SK-N-SH (cell line): ENCODE measurements at regions not wholly inside any gene's neighbourhood (a gene's known extent, or its start where the extent isn't known, plus 50 kb on each side); places are given as distances from the start of the nearest gene placed in this dataset.

ENCODE experiments used
- EP300 ChIP-seq, 2 experiments: IDR thresholded peaks; 2 replicates each; pipeline versions ENCODE4 v1.4.0 to v1.6.1; 2012; ENCODE audit warnings: borderline replicate concordance in 1 of 2, low read depth in 1 of 2, low read length in 1 of 2
- FOXM1 ChIP-seq: IDR thresholded peaks from 2 replicates; pipeline ENCODE4 v1.4.0; 2012; ENCODE audit warnings: low read depth, mild to moderate bottlenecking
- JUND ChIP-seq: IDR thresholded peaks from 2 replicates; pipeline ENCODE4 v1.4.0; 2012
- POLR2AphosphoS5 ChIP-seq: IDR thresholded peaks from 2 replicates; pipeline ENCODE4 v1.6.1; 2012; ENCODE audit warnings: low read depth, low read length
- RFX5 ChIP-seq: IDR thresholded peaks from 2 replicates; pipeline ENCODE4 v1.6.1; 2012; ENCODE audit warnings: mild to moderate bottlenecking, improper control_type of control experiment, low read length
- TAF1 ChIP-seq: IDR thresholded peaks from 2 replicates; pipeline ENCODE4 v1.6.1; 2012; ENCODE audit warnings: low read depth, mild to moderate bottlenecking, low read length, moderate library complexity, borderline replicate concordance
- YY1 ChIP-seq: IDR thresholded peaks from 2 replicates; pipeline ENCODE4 v1.4.0; 2012; ENCODE audit warnings: low read depth, mild to moderate bottlenecking
- TF ChIP-seq, protein P1 (sequence below): fragments of 200-600 bp; sonication (generic); IDR thresholded peaks from 2 replicates; pipeline ENCODE4 v1.6.1; 2017; ENCODE audit warnings: antibody characterized with exemption, mild to moderate bottlenecking, moderate library complexity
- TF ChIP-seq, protein P2 (sequence below): IDR thresholded peaks from 2 replicates; pipeline ENCODE4 v1.4.0; 2012; ENCODE audit warnings: low read depth, borderline replicate concordance
- TF ChIP-seq, protein P3 (sequence below): IDR thresholded peaks from 2 replicates; pipeline ENCODE4 v1.6.1; 2012; ENCODE audit warnings: mild to moderate bottlenecking, low read depth, low read length, moderate library complexity

DNA sequence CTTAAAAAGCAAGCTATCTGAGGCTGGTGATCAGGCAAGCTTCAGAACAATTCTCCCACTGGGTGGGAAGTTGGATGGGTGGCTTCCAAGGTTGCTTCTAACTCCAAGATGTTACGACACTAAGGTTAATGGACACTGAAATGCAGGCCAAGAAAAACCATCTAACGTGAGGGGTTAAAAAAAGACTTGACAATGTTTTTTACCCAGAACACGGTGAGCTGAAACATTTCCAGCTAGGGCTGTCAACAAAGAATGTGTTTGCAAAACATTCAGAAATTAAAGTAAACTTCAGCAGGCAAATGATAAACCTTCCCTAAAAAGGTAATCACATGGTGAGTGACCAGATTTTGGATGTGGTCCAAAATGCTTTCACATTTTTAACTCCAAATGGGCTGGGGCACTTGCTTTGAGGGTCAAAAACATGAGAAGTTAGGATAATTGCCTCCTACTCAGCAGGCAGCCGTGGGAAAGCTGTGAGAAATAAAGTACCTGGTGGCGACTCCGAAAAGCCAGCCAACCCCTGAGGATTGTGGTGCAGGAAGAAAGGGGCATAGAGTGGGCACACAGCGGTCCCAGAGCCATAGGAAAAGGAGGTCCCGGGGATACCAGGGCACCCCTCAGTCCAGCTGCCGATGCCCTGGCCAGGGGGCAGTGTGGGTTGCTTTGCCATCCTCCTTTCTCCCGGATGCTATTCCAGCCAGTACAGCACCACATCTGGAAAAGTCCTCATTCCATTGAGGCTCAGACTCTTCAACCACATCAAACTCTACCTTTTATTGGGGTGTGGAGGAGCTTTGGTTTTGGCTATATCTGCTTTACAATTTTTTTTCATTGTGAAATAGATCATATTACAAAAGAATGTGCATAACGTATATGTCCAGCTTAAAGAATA is 90.0 kb upstream of the ATL2 start:
- no peak for TF ChIP-seq FOXM1
- no peak for TF ChIP-seq JUND
- TF ChIP-seq, protein P1, sequence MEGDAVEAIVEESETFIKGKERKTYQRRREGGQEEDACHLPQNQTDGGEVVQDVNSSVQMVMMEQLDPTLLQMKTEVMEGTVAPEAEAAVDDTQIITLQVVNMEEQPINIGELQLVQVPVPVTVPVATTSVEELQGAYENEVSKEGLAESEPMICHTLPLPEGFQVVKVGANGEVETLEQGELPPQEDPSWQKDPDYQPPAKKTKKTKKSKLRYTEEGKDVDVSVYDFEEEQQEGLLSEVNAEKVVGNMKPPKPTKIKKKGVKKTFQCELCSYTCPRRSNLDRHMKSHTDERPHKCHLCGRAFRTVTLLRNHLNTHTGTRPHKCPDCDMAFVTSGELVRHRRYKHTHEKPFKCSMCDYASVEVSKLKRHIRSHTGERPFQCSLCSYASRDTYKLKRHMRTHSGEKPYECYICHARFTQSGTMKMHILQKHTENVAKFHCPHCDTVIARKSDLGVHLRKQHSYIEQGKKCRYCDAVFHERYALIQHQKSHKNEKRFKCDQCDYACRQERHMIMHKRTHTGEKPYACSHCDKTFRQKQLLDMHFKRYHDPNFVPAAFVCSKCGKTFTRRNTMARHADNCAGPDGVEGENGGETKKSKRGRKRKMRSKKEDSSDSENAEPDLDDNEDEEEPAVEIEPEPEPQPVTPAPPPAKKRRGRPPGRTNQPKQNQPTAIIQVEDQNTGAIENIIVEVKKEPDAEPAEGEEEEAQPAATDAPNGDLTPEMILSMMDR = no peak
- TF ChIP-seq, protein P2, sequence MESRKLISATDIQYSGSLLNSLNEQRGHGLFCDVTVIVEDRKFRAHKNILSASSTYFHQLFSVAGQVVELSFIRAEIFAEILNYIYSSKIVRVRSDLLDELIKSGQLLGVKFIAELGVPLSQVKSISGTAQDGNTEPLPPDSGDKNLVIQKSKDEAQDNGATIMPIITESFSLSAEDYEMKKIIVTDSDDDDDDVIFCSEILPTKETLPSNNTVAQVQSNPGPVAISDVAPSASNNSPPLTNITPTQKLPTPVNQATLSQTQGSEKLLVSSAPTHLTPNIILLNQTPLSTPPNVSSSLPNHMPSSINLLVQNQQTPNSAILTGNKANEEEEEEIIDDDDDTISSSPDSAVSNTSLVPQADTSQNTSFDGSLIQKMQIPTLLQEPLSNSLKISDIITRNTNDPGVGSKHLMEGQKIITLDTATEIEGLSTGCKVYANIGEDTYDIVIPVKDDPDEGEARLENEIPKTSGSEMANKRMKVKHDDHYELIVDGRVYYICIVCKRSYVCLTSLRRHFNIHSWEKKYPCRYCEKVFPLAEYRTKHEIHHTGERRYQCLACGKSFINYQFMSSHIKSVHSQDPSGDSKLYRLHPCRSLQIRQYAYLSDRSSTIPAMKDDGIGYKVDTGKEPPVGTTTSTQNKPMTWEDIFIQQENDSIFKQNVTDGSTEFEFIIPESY = no peak
- TF ChIP-seq, protein P3, sequence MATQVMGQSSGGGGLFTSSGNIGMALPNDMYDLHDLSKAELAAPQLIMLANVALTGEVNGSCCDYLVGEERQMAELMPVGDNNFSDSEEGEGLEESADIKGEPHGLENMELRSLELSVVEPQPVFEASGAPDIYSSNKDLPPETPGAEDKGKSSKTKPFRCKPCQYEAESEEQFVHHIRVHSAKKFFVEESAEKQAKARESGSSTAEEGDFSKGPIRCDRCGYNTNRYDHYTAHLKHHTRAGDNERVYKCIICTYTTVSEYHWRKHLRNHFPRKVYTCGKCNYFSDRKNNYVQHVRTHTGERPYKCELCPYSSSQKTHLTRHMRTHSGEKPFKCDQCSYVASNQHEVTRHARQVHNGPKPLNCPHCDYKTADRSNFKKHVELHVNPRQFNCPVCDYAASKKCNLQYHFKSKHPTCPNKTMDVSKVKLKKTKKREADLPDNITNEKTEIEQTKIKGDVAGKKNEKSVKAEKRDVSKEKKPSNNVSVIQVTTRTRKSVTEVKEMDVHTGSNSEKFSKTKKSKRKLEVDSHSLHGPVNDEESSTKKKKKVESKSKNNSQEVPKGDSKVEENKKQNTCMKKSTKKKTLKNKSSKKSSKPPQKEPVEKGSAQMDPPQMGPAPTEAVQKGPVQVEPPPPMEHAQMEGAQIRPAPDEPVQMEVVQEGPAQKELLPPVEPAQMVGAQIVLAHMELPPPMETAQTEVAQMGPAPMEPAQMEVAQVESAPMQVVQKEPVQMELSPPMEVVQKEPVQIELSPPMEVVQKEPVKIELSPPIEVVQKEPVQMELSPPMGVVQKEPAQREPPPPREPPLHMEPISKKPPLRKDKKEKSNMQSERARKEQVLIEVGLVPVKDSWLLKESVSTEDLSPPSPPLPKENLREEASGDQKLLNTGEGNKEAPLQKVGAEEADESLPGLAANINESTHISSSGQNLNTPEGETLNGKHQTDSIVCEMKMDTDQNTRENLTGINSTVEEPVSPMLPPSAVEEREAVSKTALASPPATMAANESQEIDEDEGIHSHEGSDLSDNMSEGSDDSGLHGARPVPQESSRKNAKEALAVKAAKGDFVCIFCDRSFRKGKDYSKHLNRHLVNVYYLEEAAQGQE = no peak
- TF ChIP-seq YY1 = no peak
- no peak for TF ChIP-seq EP300 (IDR thresholded peaks at IDR 0.05; ENCODE audit: borderline replicate concordance in 1 of 2, low read depth in 1 of 2, low read length in 1 of 2)
- no peak for TF ChIP-seq POLR2AphosphoS5
- no peak for TF ChIP-seq RFX5
- TF ChIP-seq TAF1 = no peak
